K562 (cell line): ENCODE measurements at regions not wholly inside any gene's neighbourhood (a gene's known extent, or its start where the extent isn't known, plus 50 kb on each side); places are given as distances from the start of the nearest gene placed in this dataset.

Experiments
- ATAC-seq: fragments of 200-7000 bp; cut with Tn5 transposase; 3 replicates; pipeline ENCODE4 v1.9.1; 2020; ENCODE audit warnings: moderate library complexity
- BruUV-seq: library from RNA; stranded (reverse); fragments of 400-500 nt; replicated peaks from 2 replicates; lab custom pipeline; 2021; lab: Mats Ljungman, UMichigan
- CTCF ChIA-PET: fragments of 300-600 bp; formaldehyde crosslinking; extraction: SDS; loops from one replicate; lab custom pipeline; 2021; ENCODE audit warnings: low intra/inter-chr PET ratio; lab: Yijun Ruan, JAX
- POLR2A ChIA-PET: fragments of 300-600, 350-650 bp; sonication (Branson Sonifier 250); formaldehyde crosslinking; extraction: SDS; loops from one replicate; lab custom pipeline; 2021; ENCODE audit warnings: antibody characterized with exemption, inconsistent platforms; lab: Yijun Ruan, JAX
- DNase-seq, 4 experiments: peaks; one replicate each; pipeline versions ENCODE4 v3.0.0 to v3.0.0-alpha.2; 2011 to 2018; ENCODE audit warnings: low spot score in 3 of 4, mixed read lengths in 3 of 4; ENCODE audit errors: extremely low read depth in 1 of 4
- FAIRE-seq: peaks from 2 replicates; lab custom pipeline; 2011; peaks lifted over from hg19 to GRCh38; lab: Jason Lieb, UNC
- H2AFZ ChIP-seq: 2 replicates; pipeline ENCODE4 v1.6.0; 2011; ENCODE audit warnings: low read depth, low read length, control low read depth, inconsistent platforms
- H3K27ac ChIP-seq: fragments of 200-600 bp; 3 replicates; pipeline ENCODE4 v1.8.0; 2011; ENCODE audit warnings: low read depth, mild to moderate bottlenecking, control low read depth, inconsistent platforms, low read length, moderate library complexity, mixed read lengths; ENCODE audit errors: extremely low read depth
- H3K27me3 ChIP-seq, 2 experiments: fragments of 300-600 bp in 1 of 2; 2 replicates in 1 of 2; 3 replicates in 1 of 2; pipeline versions ENCODE4 v1.6.0 to v1.8.0; 2011; ENCODE audit warnings: inconsistent platforms in 2 of 2, low read length in 2 of 2, mild to moderate bottlenecking in 1 of 2, mixed read lengths in 1 of 2, moderate library complexity in 1 of 2; ENCODE audit not compliant: control insufficient read depth in 2 of 2, insufficient read depth in 2 of 2
- H3K36me3 ChIP-seq: fragments of 300-600 bp; 3 replicates; pipeline ENCODE4 v1.8.0; 2011; ENCODE audit warnings: mild to moderate bottlenecking, low read length, inconsistent platforms; ENCODE audit not compliant: control insufficient read depth, insufficient read depth
- H3K4me1 ChIP-seq, 2 experiments: fragments of 200-600 bp in 1 of 2; replicated peaks in 1 of 2; 2 replicates in 1 of 2; 3 replicates in 1 of 2; pipeline versions ENCODE4 v1.5.1 to v1.8.0; 2011; ENCODE audit warnings: inconsistent platforms in 2 of 2, low read length in 2 of 2, mild to moderate bottlenecking in 1 of 2, mixed read lengths in 1 of 2, moderate library complexity in 1 of 2; ENCODE audit not compliant: control insufficient read depth in 2 of 2, insufficient read depth in 2 of 2
- H3K4me2 ChIP-seq: 2 replicates; pipeline ENCODE4 v1.6.1; 2011; ENCODE audit warnings: low read length, control low read depth, inconsistent platforms, mixed read lengths; ENCODE audit not compliant: insufficient read depth
- H3K4me3 ChIP-seq: fragments of 200-600 bp; sonication (generic), shearing (Covaris generic); 2 replicates; pipeline ENCODE4 v1.5.1; 2016; ENCODE audit warnings: control low read depth, inconsistent platforms
- H3K79me2 ChIP-seq: fragments of 200-600 bp; 3 replicates; pipeline ENCODE4 v1.8.0; 2011; ENCODE audit warnings: low read length, inconsistent platforms; ENCODE audit not compliant: control insufficient read depth, insufficient read depth
- H3K9ac ChIP-seq, 2 experiments: 2 replicates each; pipeline versions ENCODE4 v1.6.0 to v1.6.1; 2011; ENCODE audit warnings: low read depth in 2 of 2, low read length in 2 of 2, control low read depth in 1 of 2, inconsistent platforms in 1 of 2, mild to moderate bottlenecking in 1 of 2, mixed read lengths in 1 of 2; ENCODE audit not compliant: insufficient read depth in 1 of 2
- H3K9me1 ChIP-seq: one replicate; pipeline ENCODE4 v1.6.0; 2011; ENCODE audit warnings: inconsistent platforms, mild to moderate bottlenecking, low read length, moderate library complexity; ENCODE audit not compliant: control insufficient read depth, insufficient read depth
- H3K9me3 ChIP-seq: replicated peaks from 2 replicates; pipeline ENCODE4 v1.5.1; 2011; ENCODE audit warnings: low read depth, low read length, inconsistent platforms; ENCODE audit not compliant: control insufficient read depth, insufficient read depth
- H4K20me1 ChIP-seq: replicated peaks from 2 replicates; pipeline ENCODE4 v1.6.1; 2011; ENCODE audit warnings: low read length, inconsistent platforms, mixed read lengths; ENCODE audit not compliant: control insufficient read depth, insufficient read depth
- FUS ChIP-seq: fragments of 200-400 bp; formaldehyde crosslinking; optimal IDR thresholded peaks from 2 replicates; pipeline ENCODE3; 2017; ENCODE audit warnings: low read depth, low read length
- GABPB1 ChIP-seq: sonication (generic); formaldehyde crosslinking; IDR thresholded peaks from 2 replicates; pipeline ENCODE4 v1.8.0; 2022; ENCODE audit warnings: mild to moderate bottlenecking, missing genetic modification reagents
- ILF3 ChIP-seq: fragments of 450-650 bp; IDR thresholded peaks from 2 replicates; pipeline ENCODE4 v1.6.1; 2018; ENCODE audit warnings: antibody characterized with exemption, mild to moderate bottlenecking, moderate library complexity, borderline replicate concordance
- MAFG ChIP-seq: fragments of 450-650 bp; conservative IDR thresholded peaks from 2 replicates; pipeline ENCODE4 v1.6.1; 2016; ENCODE audit warnings: missing genetic modification characterization, missing compliant biosample characterization
- MTA1 ChIP-seq: fragments of 450-650 bp; IDR thresholded peaks from 2 replicates; pipeline ENCODE4 v1.6.1; 2017; ENCODE audit warnings: borderline replicate concordance
- NFE2 ChIP-seq: IDR thresholded peaks from 2 replicates; pipeline ENCODE4 v1.6.1; 2014; ENCODE audit warnings: antibody characterized with exemption, low read depth
- WGBS: fragments of 100-300 bp; shearing (Covaris generic); methylation state at CpG from one replicate; pipeline ENCODE4 v1.1.6; 2016; ENCODE audit warnings: low coverage, mixed read lengths; ENCODE audit not compliant: insufficient coverage; ENCODE audit errors: missing lambda C conversion rate; 5-methylcytosine and 5-hydroxymethylcytosine counted together
- in situ Hi-C: fragments of 300-500 bp; cut with MboI; formaldehyde crosslinking; loops from 4 replicates; pipeline ENCODE4 v1.15.0; 2018; ENCODE audit warnings: inconsistent platforms, mixed read lengths
- intact Hi-C: fragments of 100-400 bp; cut with micrococcal nuclease; formaldehyde crosslinking; loops from 2 replicates; pipeline ENCODE4 v1.14.2; 2022

- no peak overlapping the region for H2AFZ ChIP-seq
- in situ Hi-C loops: no loop called here
- ChIA-PET POLR2A (no interaction called here), CTCF (interaction anchor here (1.1 kb wide), 1 partner anchor 1174 kb away, joined by 3 read pairs; no protein-coding TSS in a partner anchor)
- H3K9me1 ChIP-seq: no peaks in the 10 kb centered on the region
- intact Hi-C loops: loop anchor here (5.0 kb wide), 2 partner anchors 908 to 1063 kb away; no protein-coding TSS in a partner anchor
- no peaks in the 10 kb centered on the region for H3K4me1 ChIP-seq
- FAIRE-seq (no peak), ATAC-seq (no peak), DNase-seq (no peak)
- under 1% methylated on average over 12 of the region's 12 CpGs for WGBS
- no peaks in the 10 kb centered on the region for H3K9me3 ChIP-seq
- TF ChIP-seq GABPB1 (CRISPR knock-in tag) (no peak), MAFG (tag) (0 out of 2 replicates have a peak, but pooled peaks have one; percentile 39), ILF3 (no peak), FUS (no peak), NFE2 (peak; percentile 56; the same call in 1 of the 2 replicates), MTA1 (no peak)
- no peaks in the 10 kb centered on the region; the same call in 1 of the 2 replicates for H4K20me1 ChIP-seq
- no peaks in the 10 kb centered on the region for H3K79me2 ChIP-seq
- H3K27ac ChIP-seq: no peak overlapping the region
- no peak overlapping the region for H3K4me2 ChIP-seq
- BruUV-seq: no TSS peak
- no peak overlapping the region for H3K9ac ChIP-seq
- H3K27me3 ChIP-seq: peaks cover 2 to 30% of the 10 kb centered on the region in 2 experiments; a peak in 3 of 5 replicates
- no peak overlapping the region for H3K4me3 ChIP-seq
- H3K36me3 ChIP-seq: no peaks in the 10 kb centered on the region
Measured at GRCh38 chr20:61119794-61120410, 132.2 kb upstream of the CDH4 start.
